GM23338 (cell line): ENCODE measurements at regions not wholly inside any gene's neighbourhood (a gene's known extent, or its start where the extent isn't known, plus 50 kb on each side); places are given as distances from the start of the nearest gene placed in this dataset.

Source experiments
- ATAC-seq: fragments of 200-7000 bp; cut with Tn5 transposase; 3 replicates; pipeline ENCODE4 v1.9.1; 2020
- DNase-seq: peaks from one replicate; pipeline ENCODE4 v3.0.0-alpha.2; 2015; ENCODE audit warnings: low spot score
- H2AFZ ChIP-seq: fragments of 200-600 bp; sonication (generic); 2 replicates; pipeline ENCODE4 v1.8.0; 2016; ENCODE audit warnings: antibody characterized with exemption, mild to moderate bottlenecking, moderate library complexity
- H3F3A ChIP-seq: fragments of 200-600 bp; sonication (generic); replicated peaks from 2 replicates; pipeline ENCODE4 v1.8.0; 2017; ENCODE audit warnings: antibody characterized with exemption, mixed run types, low read depth
- H3K27ac ChIP-seq: fragments of 200-600 bp; sonication (generic); 2 replicates; pipeline ENCODE4 v1.6.1; 2016; ENCODE audit warnings: low read depth
- H3K27me3 ChIP-seq: fragments of 200-600 bp; sonication (generic); 2 replicates; pipeline ENCODE4 v1.8.0; 2016; ENCODE audit warnings: mild to moderate bottlenecking, mixed run types, moderate library complexity; ENCODE audit not compliant: insufficient read depth
- H3K36me3 ChIP-seq: fragments of 200-600 bp; sonication (generic); 2 replicates; pipeline ENCODE4 v1.8.0; 2016; ENCODE audit warnings: mild to moderate bottlenecking; ENCODE audit not compliant: insufficient read depth
- H3K4me1 ChIP-seq: fragments of 200-600 bp; sonication (generic); 2 replicates; pipeline ENCODE4 v1.8.0; 2016; ENCODE audit warnings: mild to moderate bottlenecking, moderate library complexity; ENCODE audit not compliant: insufficient read depth
- H3K4me2 ChIP-seq: fragments of 200-600 bp; sonication (generic); 2 replicates; pipeline ENCODE4 v1.7.1; 2017; ENCODE audit warnings: mixed run types
- H3K4me3 ChIP-seq: fragments of 200-600 bp; sonication (generic); 2 replicates; pipeline ENCODE4 v1.6.1; 2016; ENCODE audit warnings: mixed run types
- H3K79me2 ChIP-seq: fragments of 200-600 bp; sonication (generic); replicated peaks from 2 replicates; pipeline ENCODE4 v1.8.0; 2017; ENCODE audit warnings: mild to moderate bottlenecking; ENCODE audit not compliant: insufficient read depth
- H3K9me2 ChIP-seq: fragments of 200-600 bp; sonication (generic); 2 replicates; pipeline ENCODE4 v1.8.0; 2017; ENCODE audit not compliant: insufficient read depth
- H4K20me1 ChIP-seq: fragments of 200-600 bp; sonication (generic); replicated peaks from 2 replicates; pipeline ENCODE4 v1.8.0; 2017; ENCODE audit warnings: mild to moderate bottlenecking; ENCODE audit not compliant: insufficient read depth
- H3K27ac Mint-ChIP-seq: 2 replicates; pipeline ENCODE4 v1.8.0; 2020; ENCODE audit warnings: inconsistent platforms, mild to moderate bottlenecking, moderate library complexity, mixed read lengths
- H3K27me3 Mint-ChIP-seq: 3 replicates; pipeline ENCODE4 v1.8.0; 2022; ENCODE audit warnings: low read depth, mild to moderate bottlenecking, moderate library complexity, mixed read lengths, inconsistent platforms; ENCODE audit not compliant: insufficient read depth, poor library complexity
- H3K36me3 Mint-ChIP-seq: 3 replicates; pipeline ENCODE4 v1.8.0; 2021; ENCODE audit warnings: low read depth, mild to moderate bottlenecking, inconsistent platforms, moderate library complexity, mixed read lengths
- H3K4me1 Mint-ChIP-seq: 3 replicates; pipeline ENCODE4 v1.8.0; 2020; ENCODE audit warnings: mild to moderate bottlenecking, inconsistent platforms, mixed read lengths
- H3K4me3 Mint-ChIP-seq: 3 replicates; pipeline ENCODE4 v1.8.0; 2021; ENCODE audit warnings: moderate library complexity, mild to moderate bottlenecking, inconsistent platforms, mixed read lengths
- H3K9me3 Mint-ChIP-seq: 3 replicates; pipeline ENCODE4 v1.8.0; 2020; ENCODE audit warnings: moderate library complexity, mild to moderate bottlenecking, inconsistent platforms, mixed read lengths
- CREB1 ChIP-seq: fragments of 250-450 bp; sonication (Bioruptor Pico); IDR thresholded peaks from 2 replicates; pipeline ENCODE4 v1.5.0; 2020; ENCODE audit warnings: low read depth, mild to moderate bottlenecking, moderate library complexity
- EZH2phosphoT487 ChIP-seq: fragments of 200-600 bp; sonication (generic); IDR thresholded peaks from one replicate; pipeline ENCODE4 v1.8.1; 2018; ENCODE audit warnings: antibody characterized with exemption; ENCODE audit not compliant: unreplicated experiment
- JUNB ChIP-seq: IDR thresholded peaks from one replicate; pipeline ENCODE4 v1.6.1; 2016; ENCODE audit warnings: antibody characterized with exemption; ENCODE audit not compliant: unreplicated experiment
- NANOG ChIP-seq: IDR thresholded peaks from 2 replicates; pipeline ENCODE4 v1.6.1; 2016; ENCODE audit warnings: antibody characterized with exemption, borderline replicate concordance
- POLR2AphosphoS5 ChIP-seq: IDR thresholded peaks from 2 replicates; pipeline ENCODE4 v1.6.1; 2016; ENCODE audit warnings: antibody characterized with exemption, low read depth
- ZNF114 ChIP-seq: fragments of 250-450 bp; sonication (Bioruptor Pico); IDR thresholded peaks from 2 replicates; pipeline ENCODE4 v1.5.0; 2020; ENCODE audit warnings: mild to moderate bottlenecking, moderate library complexity
- ZNF331 ChIP-seq: fragments of 250-450 bp; sonication (Bioruptor Pico); IDR thresholded peaks from 2 replicates; pipeline ENCODE4 v1.5.0; 2020; ENCODE audit warnings: low read depth, mild to moderate bottlenecking, moderate library complexity
- TF ChIP-seq, protein P1 (sequence below): fragments of 250-450 bp; sonication (Bioruptor Pico); IDR thresholded peaks from 2 replicates; pipeline ENCODE4 v1.5.0; 2020; ENCODE audit warnings: mild to moderate bottlenecking, moderate library complexity
- TF ChIP-seq, protein P2 (sequence below), 2 experiments: fragments of 200-600 bp in 1 of 2; sonication (generic) in 1 of 2; conservative IDR thresholded peaks; 2 replicates each; pipeline versions ENCODE4 v1.5.1 to v1.6.1; 2016 to 2017; ENCODE audit warnings: antibody characterized with exemption in 2 of 2, low read depth in 2 of 2, mild to moderate bottlenecking in 2 of 2, moderate library complexity in 1 of 2
- TF ChIP-seq, protein P3 (sequence below): IDR thresholded peaks from one replicate; pipeline ENCODE4 v1.6.1; 2018; ENCODE audit warnings: antibody characterized with exemption; ENCODE audit not compliant: unreplicated experiment

DNA sequence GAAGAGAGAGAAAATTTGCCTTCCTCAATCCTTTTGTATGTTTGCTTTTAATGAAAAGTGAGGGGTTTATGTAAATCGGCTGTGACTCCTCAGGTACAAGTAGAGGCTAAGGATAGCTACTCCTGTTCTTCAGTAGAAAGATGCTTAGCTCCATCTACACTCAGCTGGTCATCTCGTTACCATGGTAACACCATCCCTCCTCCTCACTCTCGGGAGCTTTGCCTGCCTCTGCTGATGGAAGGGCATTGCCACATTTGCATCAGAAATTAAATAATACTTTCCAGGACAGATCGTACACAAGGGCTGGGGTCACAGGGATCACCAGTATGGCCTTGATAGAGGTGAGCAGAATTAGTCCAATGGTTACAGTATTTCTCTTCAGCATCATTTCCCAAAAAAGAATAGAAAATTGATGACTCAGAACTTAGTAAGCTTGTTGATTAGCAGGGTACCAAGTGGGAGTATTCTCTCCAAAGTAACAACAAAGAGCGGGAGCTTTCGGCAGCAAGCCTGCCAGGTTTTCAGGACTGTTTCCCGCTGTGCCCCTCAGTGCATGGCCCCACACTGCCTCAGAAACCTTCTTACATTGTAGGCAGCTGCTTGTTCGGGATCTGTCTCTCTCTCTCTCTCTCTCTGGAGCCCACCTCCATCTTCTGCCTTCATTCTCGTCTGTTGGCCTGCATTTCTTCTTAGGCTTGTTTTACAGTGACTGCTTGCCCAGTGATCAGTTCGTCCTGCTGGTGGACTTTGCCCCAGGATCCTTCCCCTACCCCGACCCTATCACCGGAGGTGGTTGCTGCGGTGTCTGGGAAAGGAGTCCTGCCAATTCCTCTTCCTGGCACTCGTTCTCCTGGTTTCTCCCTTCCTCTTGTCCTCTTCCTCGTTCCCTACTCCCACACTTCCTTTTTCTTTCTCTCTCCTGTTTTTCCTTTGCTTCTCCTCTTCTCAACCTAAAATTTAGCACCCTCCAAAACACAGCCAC is 51.9 kb upstream of the SNAPC3 start:
- Mint-ChIP-seq H3K9me3 (peaks cover under 1% of the 10 kb centered on the region; the same call in 1 of the 3 replicates), H3K4me3 (no peak overlapping the region), H3K27ac (no peak overlapping the region), H3K27me3 (peaks cover 9% of the 10 kb centered on the region), H3K4me1 (peaks cover 4% of the 10 kb centered on the region; the same call in 2 of the 3 replicates), H3K36me3 (no peaks in the 10 kb centered on the region)
- ATAC-seq (no peak; the same call in 2 of the 3 replicates), DNase-seq (peak; percentile 32)
- Histone ChIP-seq H3K4me1 (no peaks in the 10 kb centered on the region), H3K9me2 (0 out of 2 replicates have a peak, but pooled peaks cover 3% of the 10 kb centered on the region), H3K27ac (no peak overlapping the region), H3K4me2 (no peak overlapping the region), H3K36me3 (no peaks in the 10 kb centered on the region), H3K27me3 (no peaks in the 10 kb centered on the region), H3K4me3 (no peak overlapping the region), H3F3A (no peaks in the 10 kb centered on the region), H3K79me2 (no peaks in the 10 kb centered on the region), H4K20me1 (no peaks in the 10 kb centered on the region), H2AFZ (peak overlapping the region; percentile 66; the same call in 1 of the 2 replicates)
- TF ChIP-seq NANOG: no peak
- TF ChIP-seq, protein P1, sequence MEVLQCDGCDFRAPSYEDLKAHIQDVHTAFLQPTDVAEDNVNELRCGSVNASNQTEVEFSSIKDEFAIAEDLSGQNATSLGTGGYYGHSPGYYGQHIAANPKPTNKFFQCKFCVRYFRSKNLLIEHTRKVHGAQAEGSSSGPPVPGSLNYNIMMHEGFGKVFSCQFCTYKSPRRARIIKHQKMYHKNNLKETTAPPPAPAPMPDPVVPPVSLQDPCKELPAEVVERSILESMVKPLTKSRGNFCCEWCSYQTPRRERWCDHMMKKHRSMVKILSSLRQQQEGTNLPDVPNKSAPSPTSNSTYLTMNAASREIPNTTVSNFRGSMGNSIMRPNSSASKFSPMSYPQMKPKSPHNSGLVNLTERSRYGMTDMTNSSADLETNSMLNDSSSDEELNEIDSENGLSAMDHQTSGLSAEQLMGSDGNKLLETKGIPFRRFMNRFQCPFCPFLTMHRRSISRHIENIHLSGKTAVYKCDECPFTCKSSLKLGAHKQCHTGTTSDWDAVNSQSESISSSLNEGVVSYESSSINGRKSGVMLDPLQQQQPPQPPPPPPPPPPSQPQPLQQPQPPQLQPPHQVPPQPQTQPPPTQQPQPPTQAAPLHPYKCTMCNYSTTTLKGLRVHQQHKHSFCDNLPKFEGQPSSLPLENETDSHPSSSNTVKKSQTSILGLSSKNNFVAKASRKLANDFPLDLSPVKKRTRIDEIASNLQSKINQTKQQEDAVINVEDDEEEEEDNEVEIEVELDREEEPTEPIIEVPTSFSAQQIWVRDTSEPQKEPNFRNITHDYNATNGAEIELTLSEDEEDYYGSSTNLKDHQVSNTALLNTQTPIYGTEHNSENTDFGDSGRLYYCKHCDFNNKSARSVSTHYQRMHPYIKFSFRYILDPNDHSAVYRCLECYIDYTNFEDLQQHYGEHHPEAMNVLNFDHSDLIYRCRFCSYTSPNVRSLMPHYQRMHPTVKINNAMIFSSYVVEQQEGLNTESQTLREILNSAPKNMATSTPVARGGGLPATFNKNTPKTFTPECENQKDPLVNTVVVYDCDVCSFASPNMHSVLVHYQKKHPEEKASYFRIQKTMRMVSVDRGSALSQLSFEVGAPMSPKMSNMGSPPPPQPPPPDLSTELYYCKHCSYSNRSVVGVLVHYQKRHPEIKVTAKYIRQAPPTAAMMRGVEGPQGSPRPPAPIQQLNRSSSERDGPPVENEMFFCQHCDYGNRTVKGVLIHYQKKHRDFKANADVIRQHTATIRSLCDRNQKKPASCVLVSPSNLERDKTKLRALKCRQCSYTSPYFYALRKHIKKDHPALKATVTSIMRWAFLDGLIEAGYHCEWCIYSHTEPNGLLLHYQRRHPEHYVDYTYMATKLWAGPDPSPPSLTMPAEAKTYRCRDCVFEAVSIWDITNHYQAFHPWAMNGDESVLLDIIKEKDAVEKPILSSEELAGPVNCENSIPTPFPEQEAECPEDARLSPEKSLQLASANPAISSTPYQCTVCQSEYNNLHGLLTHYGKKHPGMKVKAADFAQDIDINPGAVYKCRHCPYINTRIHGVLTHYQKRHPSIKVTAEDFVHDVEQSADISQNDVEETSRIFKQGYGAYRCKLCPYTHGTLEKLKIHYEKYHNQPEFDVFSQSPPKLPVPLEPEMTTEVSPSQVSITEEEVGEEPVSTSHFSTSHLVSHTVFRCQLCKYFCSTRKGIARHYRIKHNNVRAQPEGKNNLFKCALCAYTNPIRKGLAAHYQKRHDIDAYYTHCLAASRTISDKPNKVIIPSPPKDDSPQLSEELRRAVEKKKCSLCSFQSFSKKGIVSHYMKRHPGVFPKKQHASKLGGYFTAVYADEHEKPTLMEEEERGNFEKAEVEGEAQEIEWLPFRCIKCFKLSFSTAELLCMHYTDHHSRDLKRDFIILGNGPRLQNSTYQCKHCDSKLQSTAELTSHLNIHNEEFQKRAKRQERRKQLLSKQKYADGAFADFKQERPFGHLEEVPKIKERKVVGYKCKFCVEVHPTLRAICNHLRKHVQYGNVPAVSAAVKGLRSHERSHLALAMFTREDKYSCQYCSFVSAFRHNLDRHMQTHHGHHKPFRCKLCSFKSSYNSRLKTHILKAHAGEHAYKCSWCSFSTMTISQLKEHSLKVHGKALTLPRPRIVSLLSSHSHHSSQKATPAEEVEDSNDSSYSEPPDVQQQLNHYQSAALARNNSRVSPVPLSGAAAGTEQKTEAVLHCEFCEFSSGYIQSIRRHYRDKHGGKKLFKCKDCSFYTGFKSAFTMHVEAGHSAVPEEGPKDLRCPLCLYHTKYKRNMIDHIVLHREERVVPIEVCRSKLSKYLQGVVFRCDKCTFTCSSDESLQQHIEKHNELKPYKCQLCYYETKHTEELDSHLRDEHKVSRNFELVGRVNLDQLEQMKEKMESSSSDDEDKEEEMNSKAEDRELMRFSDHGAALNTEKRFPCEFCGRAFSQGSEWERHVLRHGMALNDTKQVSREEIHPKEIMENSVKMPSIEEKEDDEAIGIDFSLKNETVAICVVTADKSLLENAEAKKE: no peak
- no peak for TF ChIP-seq CREB1 (CRISPR knock-in tag)
- TF ChIP-seq, protein P2, sequence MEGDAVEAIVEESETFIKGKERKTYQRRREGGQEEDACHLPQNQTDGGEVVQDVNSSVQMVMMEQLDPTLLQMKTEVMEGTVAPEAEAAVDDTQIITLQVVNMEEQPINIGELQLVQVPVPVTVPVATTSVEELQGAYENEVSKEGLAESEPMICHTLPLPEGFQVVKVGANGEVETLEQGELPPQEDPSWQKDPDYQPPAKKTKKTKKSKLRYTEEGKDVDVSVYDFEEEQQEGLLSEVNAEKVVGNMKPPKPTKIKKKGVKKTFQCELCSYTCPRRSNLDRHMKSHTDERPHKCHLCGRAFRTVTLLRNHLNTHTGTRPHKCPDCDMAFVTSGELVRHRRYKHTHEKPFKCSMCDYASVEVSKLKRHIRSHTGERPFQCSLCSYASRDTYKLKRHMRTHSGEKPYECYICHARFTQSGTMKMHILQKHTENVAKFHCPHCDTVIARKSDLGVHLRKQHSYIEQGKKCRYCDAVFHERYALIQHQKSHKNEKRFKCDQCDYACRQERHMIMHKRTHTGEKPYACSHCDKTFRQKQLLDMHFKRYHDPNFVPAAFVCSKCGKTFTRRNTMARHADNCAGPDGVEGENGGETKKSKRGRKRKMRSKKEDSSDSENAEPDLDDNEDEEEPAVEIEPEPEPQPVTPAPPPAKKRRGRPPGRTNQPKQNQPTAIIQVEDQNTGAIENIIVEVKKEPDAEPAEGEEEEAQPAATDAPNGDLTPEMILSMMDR (conservative IDR thresholded peaks at IDR 0.05; ENCODE audit: low read depth in 2 of 2): no peak
- TF ChIP-seq, protein P3, sequence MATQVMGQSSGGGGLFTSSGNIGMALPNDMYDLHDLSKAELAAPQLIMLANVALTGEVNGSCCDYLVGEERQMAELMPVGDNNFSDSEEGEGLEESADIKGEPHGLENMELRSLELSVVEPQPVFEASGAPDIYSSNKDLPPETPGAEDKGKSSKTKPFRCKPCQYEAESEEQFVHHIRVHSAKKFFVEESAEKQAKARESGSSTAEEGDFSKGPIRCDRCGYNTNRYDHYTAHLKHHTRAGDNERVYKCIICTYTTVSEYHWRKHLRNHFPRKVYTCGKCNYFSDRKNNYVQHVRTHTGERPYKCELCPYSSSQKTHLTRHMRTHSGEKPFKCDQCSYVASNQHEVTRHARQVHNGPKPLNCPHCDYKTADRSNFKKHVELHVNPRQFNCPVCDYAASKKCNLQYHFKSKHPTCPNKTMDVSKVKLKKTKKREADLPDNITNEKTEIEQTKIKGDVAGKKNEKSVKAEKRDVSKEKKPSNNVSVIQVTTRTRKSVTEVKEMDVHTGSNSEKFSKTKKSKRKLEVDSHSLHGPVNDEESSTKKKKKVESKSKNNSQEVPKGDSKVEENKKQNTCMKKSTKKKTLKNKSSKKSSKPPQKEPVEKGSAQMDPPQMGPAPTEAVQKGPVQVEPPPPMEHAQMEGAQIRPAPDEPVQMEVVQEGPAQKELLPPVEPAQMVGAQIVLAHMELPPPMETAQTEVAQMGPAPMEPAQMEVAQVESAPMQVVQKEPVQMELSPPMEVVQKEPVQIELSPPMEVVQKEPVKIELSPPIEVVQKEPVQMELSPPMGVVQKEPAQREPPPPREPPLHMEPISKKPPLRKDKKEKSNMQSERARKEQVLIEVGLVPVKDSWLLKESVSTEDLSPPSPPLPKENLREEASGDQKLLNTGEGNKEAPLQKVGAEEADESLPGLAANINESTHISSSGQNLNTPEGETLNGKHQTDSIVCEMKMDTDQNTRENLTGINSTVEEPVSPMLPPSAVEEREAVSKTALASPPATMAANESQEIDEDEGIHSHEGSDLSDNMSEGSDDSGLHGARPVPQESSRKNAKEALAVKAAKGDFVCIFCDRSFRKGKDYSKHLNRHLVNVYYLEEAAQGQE: no peak
- no peak for TF ChIP-seq ZNF114 (CRISPR knock-in tag)
- no peak for TF ChIP-seq JUNB
- no peak for TF ChIP-seq EZH2phosphoT487
- no peak for TF ChIP-seq ZNF331 (CRISPR knock-in tag)
- TF ChIP-seq POLR2AphosphoS5: no peak
